ENCODE measurements at regions not wholly inside any gene's neighbourhood (a gene's known extent, or its start where the extent isn't known, plus 50 kb on each side); places are given as distances from the start of the nearest gene placed in this dataset. TPM values are rescaled to one million over a fixed set of nuclear protein-coding genes. Genes with fewer than 3 reads are reported as not detected.

GRCh38 chr16:85562093-85562786, 50.9 kb upstream of the GSE1 start:
- DNase-seq: no peak
- no peak for ATAC-seq
- intact Hi-C loops (cut with micrococcal nuclease): no loop called here

- intact Hi-C loops (cut with micrococcal nuclease): no loop called here
- DNase-seq (no peak), ATAC-seq (no peak)
Observed at GRCh38 chr16:85563034-85563433, 50.1 kb upstream of the GSE1 start.

Small RNAs in the stretch of these regions (microRNA-seq; reads per million reads assigned to microRNA genes)
- gene MIR5093 (ENCODE audit: borderline number of aligned reads): not detected

Measured in left ventricle myocardium superior (tissue), 1 donor.